Inflammatory macrophage (primary cell): ENCODE measurements at regions not wholly inside any gene's neighbourhood (a gene's known extent, or its start where the extent isn't known, plus 50 kb on each side); places are given as distances from the start of the nearest gene placed in this dataset.

Experiments used
- DNase-seq, 2 donors: peaks; one replicate each; pipeline ENCODE4 v3.0.0-alpha.2; 2020 to 2022

DNA sequence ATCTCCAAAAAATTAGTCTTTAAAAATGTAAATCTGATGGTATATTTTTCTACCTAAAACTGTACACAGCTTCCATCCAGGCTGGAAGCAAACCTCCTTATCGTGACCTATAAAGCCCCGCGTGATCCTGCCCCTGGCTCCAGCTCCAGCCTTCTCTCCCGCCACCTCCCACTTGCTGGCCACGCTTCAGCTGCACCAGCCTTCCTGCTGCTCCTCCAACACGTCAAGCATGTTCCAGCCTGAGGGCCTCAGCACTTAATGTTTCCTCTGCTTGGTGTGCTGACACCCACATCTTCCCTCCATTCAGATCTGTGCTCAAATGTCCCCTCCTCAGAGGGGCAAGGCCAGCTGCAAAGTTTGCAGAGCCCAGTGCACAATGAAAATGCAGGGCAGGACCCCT, 123.5 kb upstream of the MAGI3 start:
- no peak for DNase-seq

DNA sequence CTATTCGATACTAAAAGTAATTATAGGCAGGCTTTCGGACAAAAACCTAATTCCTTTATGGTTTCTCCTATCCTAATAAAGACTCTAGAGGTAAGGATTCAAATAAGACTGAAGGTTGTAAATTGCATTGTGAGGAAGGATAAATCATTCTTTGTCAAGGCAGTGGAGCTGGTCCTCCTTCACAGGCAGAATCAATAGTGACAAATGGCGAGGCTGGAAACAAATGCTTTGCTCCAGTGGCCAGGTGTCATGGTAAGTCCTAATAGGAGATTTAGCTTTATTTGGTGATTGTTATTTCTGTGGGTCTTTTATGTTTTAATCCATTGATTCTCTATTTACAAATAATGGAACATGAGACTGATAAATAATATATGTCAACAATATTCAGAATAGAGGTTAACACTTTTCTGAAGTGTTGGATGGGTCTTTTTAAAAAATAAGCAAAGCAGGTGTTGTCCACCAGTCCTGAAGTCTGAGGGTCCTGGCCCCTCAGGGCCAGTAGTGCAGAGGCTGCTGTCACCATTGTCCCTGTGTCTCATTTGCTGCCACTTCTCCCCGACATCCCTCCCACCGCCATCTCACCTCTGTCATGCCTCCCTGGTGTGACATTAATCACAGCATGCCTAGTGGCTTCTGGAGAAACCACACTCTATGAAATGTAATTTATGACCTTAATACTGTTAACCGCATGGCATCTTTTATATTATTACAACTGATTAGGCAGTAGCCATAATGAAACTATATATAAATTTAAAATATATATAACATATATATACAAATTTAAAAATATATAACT, 120.9 kb upstream of the MAGI3 start:
- DNase-seq: no peak

DNA sequence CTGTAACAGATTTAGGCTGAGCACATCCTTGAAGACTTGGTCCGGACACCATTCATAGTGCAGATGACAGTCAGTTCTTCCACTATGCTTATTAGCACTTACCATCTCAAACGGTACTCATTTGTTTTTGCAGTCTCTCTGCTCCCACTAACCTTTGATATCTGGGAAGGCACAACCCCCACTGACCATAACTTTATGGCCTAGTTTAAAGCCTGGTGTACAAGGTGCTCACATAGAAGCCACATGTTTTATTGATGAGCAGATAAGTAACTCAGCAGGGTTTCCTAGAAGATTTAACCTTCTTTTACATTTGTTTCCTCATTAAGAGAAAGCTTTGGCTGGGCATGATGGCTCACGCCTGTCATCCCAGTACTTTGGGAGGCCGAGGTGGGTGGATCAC, 119.3 kb upstream of the MAGI3 start:
- no peak for DNase-seq

DNA sequence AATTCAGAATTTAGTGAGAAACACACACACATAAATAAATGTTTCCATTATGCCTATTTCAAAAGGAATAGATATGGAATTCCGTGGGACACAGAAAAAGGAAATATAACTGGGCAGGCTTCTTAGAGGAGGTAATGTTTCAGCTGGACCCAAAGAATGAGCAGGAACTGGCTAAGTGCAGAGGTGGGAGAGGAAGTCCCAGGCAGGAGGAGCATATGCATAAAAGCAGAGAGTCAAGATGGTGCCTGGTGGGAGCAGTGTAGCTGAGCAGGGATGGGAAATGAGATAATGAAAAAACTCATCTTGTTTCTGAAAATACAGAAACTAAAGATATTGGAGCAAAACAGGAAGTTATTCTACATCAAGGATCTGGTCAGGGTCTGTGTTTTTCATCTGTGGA, 115.2 kb upstream of the MAGI3 start:
- no peak for DNase-seq

DNA sequence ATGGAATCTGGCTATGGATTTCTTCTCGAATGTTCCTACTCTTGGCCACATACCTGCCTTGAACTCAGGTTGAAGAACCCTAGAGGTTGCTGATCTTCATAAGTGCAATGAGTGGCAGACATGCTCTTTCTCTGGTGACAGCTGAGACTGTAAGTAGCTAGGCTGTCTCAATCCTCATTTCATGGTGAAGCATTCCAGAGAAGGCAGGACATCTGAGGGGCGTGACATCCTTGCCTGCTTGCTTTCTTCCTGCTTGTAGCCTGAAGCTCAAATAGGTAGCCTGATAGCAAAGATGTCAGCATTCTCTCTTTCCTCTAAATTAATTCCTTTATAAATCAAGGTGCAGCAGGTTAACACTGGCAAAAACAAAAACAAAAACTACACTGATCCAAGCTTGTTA, 114.6 kb upstream of the MAGI3 start:
- no peak for DNase-seq

DNA sequence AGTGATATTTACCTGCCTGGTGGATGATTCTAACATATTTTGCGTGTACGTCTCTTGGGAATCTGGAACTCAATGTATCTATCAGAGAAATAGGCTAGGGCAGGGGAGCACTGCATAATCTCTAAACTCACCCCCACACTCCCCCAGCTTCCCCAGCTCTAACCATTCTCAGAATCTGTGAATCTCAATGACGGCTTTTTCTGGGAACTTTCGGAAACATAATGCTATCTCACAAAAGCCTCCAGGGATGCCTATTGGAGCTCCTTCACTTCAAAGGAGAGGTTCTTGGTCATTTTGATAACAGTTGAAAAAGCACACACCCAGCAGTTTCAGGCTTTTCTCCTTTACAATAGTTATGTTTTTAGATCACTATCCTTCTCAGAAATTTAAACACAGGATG, 113.8 kb upstream of the MAGI3 start:
- DNase-seq: no peak

DNA sequence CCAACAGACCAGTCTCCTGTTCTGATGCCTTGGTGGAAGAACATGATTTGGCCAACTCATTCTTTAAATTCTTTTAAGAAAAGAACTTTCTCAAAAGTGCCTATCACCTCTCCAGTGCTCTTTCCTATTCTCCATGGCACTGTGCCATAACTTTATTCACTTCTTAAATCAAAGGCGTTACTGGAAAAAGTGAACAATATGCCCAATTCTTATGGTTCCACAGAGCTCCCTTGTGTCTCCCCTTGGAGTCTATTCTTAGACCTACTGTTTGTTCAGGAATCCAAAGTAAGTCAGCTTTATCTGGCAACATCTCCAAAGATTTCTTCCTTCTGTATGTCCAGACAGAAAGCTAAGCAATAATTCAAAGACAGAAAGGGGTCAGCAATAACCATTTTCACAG, 111.9 kb upstream of the MAGI3 start:
- DNase-seq: no peak

DNA sequence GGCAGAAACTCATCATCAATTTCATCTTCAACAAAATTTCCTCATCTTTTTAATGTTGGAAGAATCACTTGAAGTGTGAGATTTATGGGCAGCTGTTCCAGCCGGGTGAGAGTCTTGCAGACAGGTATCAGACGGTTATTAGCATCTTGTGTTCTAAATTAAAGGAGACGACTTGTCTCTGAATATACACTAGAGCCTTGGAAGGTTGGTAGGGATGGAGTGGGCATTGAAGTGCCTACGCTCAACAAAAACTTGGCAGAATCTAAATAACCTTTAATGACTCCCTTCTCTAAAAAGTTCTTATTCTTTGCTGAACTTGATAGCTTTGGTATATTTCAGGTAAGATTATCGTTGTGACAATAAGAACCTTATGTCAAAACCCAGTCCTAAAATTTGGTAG, 111.5 kb upstream of the MAGI3 start:
- DNase-seq: no peak

DNA sequence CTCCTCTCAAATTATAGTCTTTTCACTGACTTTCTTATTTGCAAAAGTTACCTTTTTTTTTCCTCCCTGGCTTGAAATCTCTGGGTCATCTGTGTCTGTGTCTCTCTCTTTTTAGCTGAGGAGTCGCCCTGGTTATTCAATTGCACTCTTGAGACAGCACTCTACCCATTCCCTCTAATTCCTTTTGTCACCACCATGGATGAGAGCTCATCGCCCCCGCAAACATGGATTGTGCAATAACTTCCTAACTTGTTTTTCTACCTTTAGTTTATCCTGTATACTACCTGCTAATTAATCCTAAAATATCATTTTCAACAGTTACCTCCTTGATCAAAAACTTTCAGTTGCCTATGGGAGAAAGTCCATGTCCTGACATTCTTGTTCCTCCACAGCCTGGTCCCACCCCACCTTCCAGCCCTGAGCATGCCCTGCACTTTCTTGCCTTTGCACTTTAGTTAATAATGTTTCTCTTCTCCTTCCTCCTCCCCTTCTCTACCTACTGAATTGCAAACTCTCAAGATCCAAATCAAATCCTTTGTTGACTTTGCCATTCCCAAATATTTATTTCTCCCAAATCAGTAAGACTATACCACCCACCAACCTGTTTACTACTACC, 110.4 kb upstream of the MAGI3 start:
- DNase-seq: no peak

DNA sequence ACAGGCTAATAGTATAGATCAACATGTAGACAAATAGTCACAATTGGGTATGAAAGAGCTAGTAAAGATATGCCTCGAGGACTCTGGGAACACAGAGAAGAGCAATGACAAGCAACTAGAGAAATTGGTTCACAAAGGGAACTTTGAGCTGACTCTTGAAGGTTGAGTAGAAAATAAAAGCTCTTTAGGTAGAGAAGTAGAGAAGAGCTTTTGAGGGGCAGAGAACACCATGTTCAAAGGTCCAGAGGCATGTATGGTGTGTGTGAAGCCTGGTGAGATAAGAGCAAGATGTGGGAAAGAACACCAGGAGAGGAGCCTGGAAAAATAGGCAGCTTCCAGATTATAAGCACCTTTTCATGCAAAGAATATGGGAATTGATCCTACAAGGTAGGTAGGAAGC, 109.7 kb upstream of the MAGI3 start:
- no peak for DNase-seq

DNA sequence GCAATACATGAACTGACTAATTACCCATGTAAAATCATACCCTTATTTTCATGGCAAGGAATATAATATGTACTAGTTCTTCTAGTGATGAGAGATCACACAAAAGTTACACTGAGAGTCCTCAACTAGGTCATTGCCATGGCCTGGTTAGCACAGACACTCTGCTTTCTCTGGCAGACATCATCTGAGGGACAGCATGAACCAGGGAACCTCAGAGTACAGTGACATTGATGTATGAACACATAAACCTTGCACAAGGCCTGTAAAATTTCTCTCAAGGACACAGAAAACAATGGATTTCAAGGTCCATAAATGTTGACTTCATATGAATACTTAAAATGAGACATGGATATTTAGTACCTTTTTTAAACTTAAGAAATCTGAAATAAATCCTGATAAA, 108.8 kb upstream of the MAGI3 start:
- no peak for DNase-seq

DNA sequence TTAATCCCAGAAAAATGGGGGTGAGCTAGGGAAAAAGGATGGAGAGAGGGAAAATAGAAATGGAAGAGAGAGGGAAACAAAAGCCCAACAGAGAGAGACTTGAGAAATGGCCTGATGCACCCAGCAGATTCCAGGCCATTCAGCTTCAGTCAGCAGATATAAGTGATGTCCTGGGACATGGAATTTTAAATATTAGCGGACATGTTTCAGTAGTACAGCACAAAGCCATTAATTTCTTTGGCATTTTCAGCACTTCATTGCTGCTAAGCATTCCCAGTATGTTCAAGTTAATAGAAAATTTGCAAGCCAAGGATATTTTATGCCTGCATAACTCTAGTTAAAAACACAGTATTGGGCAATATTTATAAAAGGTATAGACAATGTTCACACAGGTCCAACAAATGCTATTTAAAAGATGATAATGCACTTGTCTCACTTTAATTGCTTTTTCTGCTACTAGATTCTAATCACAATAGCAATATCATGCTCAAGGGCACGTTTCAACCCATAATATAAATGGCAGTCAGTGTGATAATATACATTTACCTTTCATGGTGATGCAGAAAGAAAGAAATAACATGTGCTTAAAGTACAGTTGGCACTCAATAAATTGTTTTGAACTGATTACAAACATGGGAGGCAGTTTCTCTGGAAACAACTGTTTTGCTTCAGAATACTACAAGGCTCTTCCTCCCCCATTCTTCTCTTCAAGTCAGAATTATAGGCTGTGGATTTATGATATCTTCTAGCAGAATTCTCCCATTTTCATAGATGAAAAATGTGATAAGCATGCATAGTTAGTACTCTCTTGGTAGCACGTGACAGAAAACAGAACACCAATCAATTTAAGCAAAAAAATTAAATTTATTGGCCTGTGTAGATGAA, 108.1 kb upstream of the MAGI3 start:
- DNase-seq: no peak

DNA sequence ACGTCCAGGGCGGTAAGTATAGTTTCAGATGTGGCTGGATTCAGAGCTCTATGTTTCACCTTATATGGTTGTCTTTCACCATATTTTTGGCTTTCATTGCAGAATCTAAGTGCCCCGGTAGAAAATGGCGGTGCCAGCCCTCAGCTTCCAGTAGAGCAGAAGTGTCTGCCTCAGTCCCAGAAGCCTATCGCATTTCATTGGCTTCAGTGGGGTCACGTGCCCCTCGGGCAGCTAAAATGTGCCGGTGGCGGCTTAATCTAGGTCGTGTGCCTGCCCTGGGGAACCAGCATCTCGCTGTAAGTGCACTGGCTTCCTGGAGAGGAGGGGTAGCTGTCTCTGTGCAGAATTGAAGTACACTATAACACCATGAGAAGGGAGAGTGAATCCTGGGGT, 107.4 kb upstream of the MAGI3 start:
- DNase-seq: no peak

DNA sequence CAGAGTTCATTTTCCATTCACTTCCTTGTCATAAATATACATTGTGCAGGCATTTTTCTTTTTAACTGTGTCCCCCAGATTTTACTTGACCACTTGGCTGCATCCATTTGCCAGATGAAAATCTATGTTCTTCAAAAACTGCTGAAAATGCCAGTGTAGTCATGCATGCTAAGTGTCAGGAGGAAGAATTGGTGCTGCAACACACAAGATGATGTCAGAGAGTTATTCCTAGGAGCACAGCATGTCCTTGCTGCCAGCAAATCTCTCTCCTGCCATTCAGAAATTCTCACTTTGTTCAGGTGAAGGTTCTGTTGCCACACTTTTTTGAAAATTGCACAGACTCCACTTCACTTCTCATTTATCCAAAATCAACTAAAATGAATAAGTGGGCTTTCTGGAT, 106.4 kb upstream of the MAGI3 start:
- no peak for DNase-seq

DNA sequence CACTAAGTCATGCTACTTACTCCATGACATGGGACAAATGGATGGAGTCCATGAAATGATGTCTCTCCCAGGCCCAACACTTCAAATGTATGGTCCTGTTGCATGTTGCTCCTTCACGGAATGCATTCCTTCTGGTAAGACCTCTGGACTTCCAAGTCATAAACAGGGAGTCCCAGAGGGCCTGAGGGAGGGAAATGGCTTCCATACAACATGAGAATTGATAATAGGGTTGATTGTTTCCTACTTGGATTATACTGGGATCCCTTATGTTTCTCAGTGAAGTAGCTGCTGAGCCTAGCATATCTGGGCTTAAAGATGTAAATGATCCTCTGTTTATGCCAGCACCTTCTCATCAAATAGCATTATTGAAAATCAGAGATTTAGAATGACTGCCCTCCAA, 104.2 kb upstream of the MAGI3 start:
- DNase-seq: no peak

DNA sequence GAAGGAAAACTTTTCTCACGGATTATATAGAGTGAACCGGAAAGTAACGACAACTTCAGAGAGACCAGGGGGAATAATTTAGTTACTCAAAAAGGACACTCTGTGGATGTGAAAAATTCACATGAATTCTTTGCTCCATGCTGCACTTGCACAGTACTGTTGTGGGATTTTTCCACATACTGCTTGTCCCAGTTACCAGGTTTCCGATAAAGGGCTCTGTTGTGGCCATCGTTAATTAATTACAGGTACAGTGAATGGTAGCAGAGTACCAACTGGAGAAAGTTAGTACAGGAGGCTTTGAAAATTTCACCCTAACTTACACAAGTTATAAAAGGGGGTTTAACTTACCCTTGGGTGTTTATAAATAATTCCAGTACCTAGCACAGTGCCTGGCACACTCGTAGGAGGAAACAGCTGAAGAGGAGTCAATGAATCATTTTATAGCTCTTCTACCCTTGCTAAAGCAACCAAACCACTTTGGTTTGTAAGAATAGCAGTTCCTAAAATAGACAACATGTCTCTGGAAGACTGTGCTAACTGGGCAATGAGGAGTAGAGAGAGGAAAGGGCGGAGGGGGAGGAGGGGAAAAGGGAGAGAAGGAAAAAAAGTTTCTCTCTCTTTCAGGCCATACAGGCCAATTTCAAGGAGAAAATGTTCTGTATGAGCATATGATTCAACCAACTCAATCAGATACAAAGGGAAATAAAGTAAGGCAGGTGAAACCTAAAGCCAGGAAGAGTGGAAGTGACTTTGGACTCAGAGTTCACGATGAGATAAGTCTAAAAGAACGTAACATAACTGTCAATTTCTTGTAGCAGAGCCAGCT, 98.3 kb upstream of the MAGI3 start:
- DNase-seq: no peak

DNA sequence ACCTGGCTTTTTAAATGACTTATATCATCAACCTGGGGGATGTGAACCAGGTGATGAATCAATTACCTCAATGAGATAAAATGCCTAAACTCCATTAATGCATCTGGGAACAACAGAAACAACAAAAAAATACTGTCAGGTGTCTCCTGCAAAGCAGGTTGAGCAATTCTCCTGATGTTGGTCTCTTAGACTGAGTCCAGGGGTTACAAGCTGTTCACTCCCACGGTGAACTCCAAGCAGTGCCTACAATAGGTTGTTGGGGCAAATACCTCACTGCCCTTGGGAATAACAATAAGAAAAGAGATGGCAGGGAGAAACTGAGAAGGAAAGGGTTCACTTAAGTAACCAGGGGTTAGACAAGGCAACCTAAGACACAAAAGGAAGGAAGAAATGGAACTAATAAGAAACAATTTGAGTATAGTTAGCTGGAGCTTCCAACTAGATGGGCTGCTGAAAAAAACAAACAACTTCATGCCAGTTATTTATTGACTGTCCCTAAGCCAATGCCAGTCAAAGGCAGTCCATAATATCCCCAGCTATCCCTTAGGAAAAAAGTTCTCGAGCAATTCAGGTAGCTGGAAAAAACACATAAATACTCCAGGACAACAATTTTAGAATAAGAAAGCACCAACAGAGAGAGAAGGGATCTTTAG, 97.6 kb upstream of the MAGI3 start:
- DNase-seq: no peak

DNA sequence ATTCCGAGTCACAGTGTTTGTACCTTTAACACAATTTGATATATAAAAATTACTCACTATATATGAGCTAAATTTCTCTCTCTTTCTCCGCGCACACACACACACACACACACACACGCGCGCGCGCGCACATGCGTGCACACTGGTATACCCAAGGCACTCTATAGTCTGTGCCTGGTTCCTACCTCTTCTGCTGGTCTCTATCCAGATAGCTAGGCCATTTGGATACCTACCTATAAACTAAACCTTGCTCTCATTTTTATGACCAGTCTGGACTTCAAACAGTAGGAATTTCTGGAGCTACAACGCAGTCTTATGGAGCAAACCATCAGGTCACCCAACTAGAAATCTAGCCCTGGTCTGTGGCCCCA, 97.1 kb upstream of the MAGI3 start:
- DNase-seq: no peak

DNA sequence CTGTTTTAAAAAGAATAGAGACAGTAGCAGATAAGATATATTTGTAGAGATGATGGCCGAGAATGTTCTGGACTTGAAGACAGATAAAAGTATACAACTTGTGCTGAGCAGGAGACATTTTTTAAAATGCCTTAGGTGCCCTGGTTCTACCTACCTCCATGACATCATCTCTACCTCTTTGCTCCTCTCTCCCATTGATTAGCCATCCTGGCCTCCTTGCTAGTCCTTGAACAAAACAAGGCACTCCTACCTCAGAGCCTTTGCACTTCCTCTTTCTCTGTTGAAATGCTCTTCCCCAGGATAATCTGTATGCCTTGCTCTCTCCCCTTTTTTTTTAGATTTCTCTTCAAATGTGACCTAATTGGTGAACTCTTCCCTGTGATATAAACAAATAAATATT, 92.6 kb upstream of the MAGI3 start:
- DNase-seq: no peak

DNA sequence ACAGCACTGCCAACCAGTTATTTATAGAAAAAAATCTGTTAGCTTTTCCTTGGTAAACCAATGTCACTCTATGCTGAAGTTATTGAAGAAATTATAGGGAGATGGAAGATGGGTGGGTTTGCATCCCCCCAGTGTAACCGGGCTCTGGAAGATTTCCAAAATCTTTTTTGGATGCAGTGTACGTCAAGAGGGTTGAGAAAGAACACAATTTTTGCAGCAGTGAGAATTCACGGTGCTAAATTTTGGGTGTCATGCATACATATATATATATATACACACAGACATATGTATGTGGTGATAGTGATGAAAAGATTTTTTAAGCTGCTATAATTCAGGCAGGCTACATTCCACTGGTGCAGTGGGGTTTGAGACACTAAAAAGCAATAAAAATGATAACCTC, 91.4 kb upstream of the MAGI3 start:
- DNase-seq: no peak

DNA sequence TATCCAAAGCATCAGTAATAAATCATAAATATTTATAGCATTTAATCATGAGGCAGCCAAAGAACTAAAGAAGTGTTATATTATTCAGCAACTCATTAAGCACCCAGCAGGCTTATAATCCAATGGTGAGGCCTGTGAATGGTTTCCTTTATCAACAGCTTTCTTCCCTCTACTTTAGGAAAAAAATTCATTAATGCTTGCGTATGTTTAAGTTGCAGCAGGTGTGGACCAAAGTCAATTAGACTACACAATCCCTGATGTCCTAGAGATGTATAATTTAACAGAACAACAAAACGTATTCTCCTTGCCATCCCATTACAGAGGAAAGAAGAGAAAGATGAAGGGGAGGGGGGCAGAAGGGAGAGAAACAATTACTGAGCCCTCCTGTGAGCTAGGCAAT, 87.7 kb upstream of the MAGI3 start:
- no peak for DNase-seq

DNA sequence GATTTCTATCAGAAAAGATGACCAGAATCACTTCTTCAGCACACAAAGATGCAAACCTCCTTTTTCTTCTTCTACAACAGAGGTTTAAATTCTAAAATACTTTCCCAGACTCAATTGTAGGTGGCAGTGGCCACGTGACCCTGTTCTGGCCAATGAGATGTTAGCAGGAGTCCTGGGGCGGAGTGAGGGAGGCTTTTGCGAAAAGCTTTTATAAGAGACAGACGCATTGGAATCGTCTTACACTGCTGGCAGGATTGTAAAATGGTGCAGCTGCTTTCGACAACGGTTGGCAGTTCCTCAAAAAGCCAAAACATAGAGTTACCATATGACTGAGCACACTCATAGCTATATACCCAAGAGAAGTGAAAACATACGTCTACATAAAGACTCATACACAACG, 87.0 kb upstream of the MAGI3 start:
- DNase-seq: no peak
